ENCODE measurements at regions not wholly inside any gene's neighbourhood (a gene's known extent, or its start where the extent isn't known, plus 50 kb on each side); places are given as distances from the start of the nearest gene placed in this dataset.

GRCh38 chr7:156120552-156120951 lies 308.3 kb upstream of the SHH start:
- no peak for TF ChIP-seq GATA3 (IDR thresholded peaks at IDR 0.05; ENCODE audit: low read depth, low read length)
- TF ChIP-seq GATA2 (IDR thresholded peaks at IDR 0.05; ENCODE audit: low read depth, low read length) = no peak

Measured in SH-SY5Y (cell line).